HG03159 (cell line): ENCODE measurements at regions not wholly inside any gene's neighbourhood (a gene's known extent, or its start where the extent isn't known, plus 50 kb on each side); places are given as distances from the start of the nearest gene placed in this dataset.

Experiments used
- ATAC-seq: cut with Tn5 transposase; IDR thresholded peaks from one replicate; pipeline ENCODE4 v1.9.1; 2021; ENCODE audit warnings: mild to moderate bottlenecking, moderate library complexity; ENCODE audit not compliant: unreplicated experiment

DNA sequence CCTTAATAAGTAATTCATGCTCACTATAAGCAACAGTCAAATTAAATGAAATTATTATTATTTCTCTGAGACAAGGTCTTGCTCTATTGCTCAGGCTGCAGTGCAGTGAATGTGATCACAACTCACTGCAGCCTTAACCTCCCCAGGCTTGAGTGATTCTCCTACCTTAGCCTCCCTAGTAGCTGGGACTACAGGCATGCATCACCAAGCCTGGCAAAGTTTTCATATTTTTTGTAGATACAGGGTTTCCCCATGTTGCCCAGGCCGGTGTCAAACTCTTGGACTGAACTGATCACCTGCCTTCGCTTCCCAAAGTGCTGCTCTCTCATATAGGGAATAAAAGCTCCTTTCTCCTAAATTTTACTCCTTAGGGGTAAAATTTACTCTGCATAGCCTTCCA lies 74.9 kb upstream of the GAREM1 start:
- no peak for ATAC-seq

DNA sequence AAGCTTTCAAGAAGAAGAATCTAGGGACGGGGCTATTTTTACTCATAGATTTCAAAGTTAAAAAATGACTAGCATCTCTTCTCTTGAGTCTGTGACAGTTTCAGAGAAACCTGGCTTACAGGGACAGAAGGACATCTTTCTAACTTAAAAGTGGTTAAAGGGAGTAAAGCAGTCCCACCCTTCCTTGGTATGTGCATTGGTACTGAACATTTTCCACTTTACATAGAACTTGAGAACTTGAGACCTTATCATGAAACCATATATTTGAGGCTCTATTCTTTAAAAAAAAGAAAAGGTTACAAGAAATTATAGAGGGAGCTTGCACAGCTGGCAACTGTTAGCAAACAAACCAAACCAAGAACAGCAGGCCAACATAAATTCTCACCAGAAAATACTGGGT lies 73.4 kb upstream of the GAREM1 start:
- ATAC-seq: no peak

DNA sequence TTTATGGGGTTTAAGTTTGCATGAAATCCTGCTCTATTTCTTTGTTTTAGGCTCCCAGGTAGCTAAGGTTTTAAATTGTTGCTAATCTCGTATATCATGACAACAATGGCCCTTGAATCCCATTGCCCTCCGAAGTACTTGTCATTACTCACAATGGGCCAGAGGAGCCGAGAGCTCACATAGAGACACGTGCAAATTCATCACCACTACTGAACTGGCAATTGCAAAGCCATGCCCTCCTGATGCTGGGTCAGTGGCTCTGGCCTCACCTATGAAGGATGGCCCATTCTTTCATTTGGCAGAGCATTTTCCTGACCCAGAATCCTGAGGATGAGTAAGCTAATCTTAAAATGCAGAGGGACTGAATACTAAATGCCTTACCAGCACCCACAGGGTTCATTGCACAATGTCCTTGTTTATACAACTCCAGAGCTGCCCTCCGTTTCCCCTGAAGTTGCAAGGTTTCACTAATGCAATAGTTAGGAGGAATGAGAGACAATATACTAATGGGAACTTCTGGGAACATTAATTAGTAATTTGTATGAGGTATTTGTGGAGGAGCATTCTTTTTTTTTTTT lies 71.6 kb upstream of the GAREM1 start:
- no peak for ATAC-seq

DNA sequence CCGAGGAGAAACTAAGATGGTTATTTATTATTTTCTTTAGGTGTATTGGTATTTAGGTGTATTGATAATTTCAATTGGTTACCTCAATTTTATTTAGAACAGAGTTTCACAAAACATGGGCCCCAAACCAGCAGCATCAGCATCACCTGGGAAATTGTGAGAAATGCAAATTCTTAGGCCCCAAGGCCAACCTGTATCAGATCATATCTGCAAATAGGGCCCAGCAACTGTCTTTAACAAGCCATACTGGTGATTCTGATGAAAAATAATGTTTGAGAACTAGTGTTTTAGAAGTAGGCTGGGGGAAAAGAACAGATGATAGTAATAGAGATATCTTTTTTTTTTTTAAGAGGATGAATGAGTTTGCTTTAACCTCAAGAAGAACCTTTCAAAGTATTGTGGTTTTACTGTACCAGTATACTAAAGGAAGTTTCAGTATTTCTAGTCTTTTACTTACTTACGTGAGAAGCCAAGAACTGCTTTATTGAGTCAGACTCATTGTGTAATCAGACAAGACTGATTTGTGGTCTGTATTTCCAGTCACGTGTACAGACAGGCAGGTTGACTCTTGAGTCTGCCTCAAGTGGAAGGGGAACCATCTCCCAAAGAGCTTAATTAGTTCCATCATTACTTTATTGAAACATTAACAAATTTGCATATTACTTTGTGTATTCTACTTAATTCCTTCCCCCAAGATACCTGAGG lies 60.4 kb upstream of the GAREM1 start:
- ATAC-seq: peak; percentile 74

DNA sequence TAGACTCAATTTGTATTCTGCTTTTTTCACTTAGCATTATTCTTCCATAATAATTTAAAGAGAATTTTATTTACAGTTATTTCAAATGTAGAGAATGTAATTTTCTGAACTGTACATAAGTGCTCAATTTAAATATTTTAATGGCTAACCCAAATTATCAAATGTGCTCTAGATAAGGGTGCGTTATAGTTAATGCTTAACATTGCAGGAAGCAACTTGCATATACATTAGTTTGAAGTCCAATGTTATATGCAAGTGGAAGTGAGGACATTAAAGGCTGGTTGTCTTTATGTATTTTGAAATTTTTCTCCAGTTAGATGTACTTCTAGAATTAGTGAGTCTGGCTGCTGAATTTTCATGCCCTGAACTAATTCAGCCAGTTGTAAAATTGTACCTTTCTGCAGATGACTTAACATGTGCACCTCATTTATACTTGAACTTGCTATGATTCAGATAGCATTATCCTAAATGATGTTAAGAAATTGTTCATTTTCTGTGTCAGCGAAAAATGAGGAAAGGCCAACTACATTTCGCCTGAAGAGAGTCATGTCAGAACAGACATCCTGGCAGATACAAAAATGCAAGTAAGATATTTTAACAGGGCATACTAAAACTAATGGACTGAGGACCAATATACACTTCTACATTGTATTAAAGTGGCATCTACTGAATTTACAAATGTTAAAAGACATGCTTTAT lies 59.2 kb upstream of the GAREM1 start:
- ATAC-seq: no peak

DNA sequence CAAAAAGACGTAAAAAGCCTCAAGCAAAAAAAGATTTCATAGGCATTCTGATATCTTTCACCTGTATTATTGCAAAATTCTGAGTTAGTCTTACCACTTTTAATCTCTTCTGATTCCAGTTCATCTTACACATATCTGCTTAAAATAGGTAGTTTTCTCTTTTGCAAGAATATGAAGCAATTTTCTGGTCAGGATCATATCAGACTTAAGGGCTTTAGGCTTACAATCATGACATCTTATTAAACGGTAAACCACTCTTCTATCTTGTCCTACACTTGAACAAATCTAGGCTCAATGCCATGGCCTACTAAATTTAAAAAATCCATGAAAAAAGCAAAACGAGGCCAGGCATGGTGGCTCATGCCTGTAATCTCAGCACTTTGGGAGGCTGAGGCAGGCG lies 50.1 kb upstream of the GAREM1 start:
- ATAC-seq: no peak
